SK-N-SH (cell line): ENCODE measurements at regions not wholly inside any gene's neighbourhood (a gene's known extent, or its start where the extent isn't known, plus 50 kb on each side); places are given as distances from the start of the nearest gene placed in this dataset.

ENCODE experiments used
- CTCF ChIA-PET: fragments of 300-600, 350-600 bp; formaldehyde crosslinking; extraction: SDS; loops from one replicate; lab custom pipeline; 2021; lab: Yijun Ruan, JAX
- POLR2A ChIA-PET: fragments of 350-600 bp; sonication (Branson Sonifier 250); formaldehyde crosslinking; extraction: SDS; loops from one replicate; lab custom pipeline; 2020; ENCODE audit warnings: antibody characterized with exemption, inconsistent platforms; lab: Yijun Ruan, JAX
- DNase-seq: peaks from one replicate; pipeline ENCODE4 v3.0.0; 2012
- H2AFZ ChIP-seq: fragments of 200-600 bp; sonication (generic); 2 replicates; pipeline ENCODE4 v1.8.1; 2016; ENCODE audit warnings: antibody characterized with exemption, mild to moderate bottlenecking, low read depth
- H3F3A ChIP-seq: fragments of 200-600 bp; sonication (generic); replicated peaks from 2 replicates; pipeline ENCODE3; 2016; ENCODE audit warnings: antibody characterized with exemption, mild to moderate bottlenecking; ENCODE audit not compliant: insufficient read depth
- H3K27ac ChIP-seq, 2 experiments: fragments of 200-500 bp in 1 of 2; fragments of 200-600 bp in 1 of 2; sonication (Bioruptor generic) in 1 of 2; sonication (generic), shearing (Covaris generic) in 1 of 2; 2 replicates each; pipeline versions ENCODE4 v1.5.1 to v1.6.1; 2014 to 2016; ENCODE audit warnings: low read depth in 2 of 2, inconsistent platforms in 1 of 2, low read length in 1 of 2, mild to moderate bottlenecking in 1 of 2, mixed read lengths in 1 of 2
- H3K27me3 ChIP-seq: fragments of 200-600 bp; sonication (generic), shearing (Covaris generic); 2 replicates; pipeline ENCODE4 v1.6.1; 2016; ENCODE audit warnings: mixed run types; ENCODE audit not compliant: insufficient read depth
- H3K36me3 ChIP-seq, 2 experiments: fragments of 200-500 bp in 1 of 2; fragments of 200-600 bp in 1 of 2; sonication (Bioruptor generic) in 1 of 2; sonication (generic) in 1 of 2; replicated peaks in 1 of 2; 2 replicates each; pipeline versions ENCODE3 to v1.5.1; 2014 to 2016; ENCODE audit warnings: low read length in 1 of 2, mild to moderate bottlenecking in 1 of 2; ENCODE audit not compliant: insufficient read depth in 2 of 2, control insufficient read depth in 1 of 2
- H3K4me1 ChIP-seq, 2 experiments: fragments of 200-500 bp in 1 of 2; fragments of 200-600 bp in 1 of 2; sonication (Bioruptor generic) in 1 of 2; sonication (generic), shearing (Covaris generic) in 1 of 2; 2 replicates each; pipeline versions ENCODE4 v1.5.1 to v1.6.1; 2014 to 2016; ENCODE audit warnings: low read depth in 1 of 2, low read length in 1 of 2, mixed run types in 1 of 2; ENCODE audit not compliant: insufficient read depth in 2 of 2, control insufficient read depth in 1 of 2
- H3K4me2 ChIP-seq: fragments of 200-600 bp; sonication (generic), shearing (Covaris generic); 2 replicates; pipeline ENCODE4 v1.6.1; 2017; ENCODE audit warnings: mixed run types
- H3K4me3 ChIP-seq, 2 experiments: fragments of 200-500 bp in 1 of 2; fragments of 200-600 bp in 1 of 2; sonication (Bioruptor generic) in 1 of 2; sonication (generic), shearing (Covaris generic) in 1 of 2; 2 replicates each; pipeline versions ENCODE4 v1.5.1 to v1.8.1; 2014 to 2016; ENCODE audit warnings: low read depth in 2 of 2, inconsistent platforms in 1 of 2, low read length in 1 of 2, mild to moderate bottlenecking in 1 of 2, mixed read lengths in 1 of 2, moderate library complexity in 1 of 2
- H3K79me2 ChIP-seq: fragments of 200-600 bp; sonication (generic); 2 replicates; pipeline ENCODE4 v1.8.1; 2017; ENCODE audit warnings: mild to moderate bottlenecking; ENCODE audit not compliant: insufficient read depth
- H3K9ac ChIP-seq: fragments of 200-600 bp; sonication (generic); 2 replicates; pipeline ENCODE4 v1.6.1; 2017; ENCODE audit warnings: mixed run types
- H3K9me2 ChIP-seq: fragments of 200-600 bp; sonication (generic); 2 replicates; pipeline ENCODE4 v1.6.1; 2017; ENCODE audit warnings: mixed run types
- H3K9me3 ChIP-seq: fragments of 200-600 bp; sonication (generic); 2 replicates; pipeline ENCODE4 v1.6.1; 2017; ENCODE audit warnings: mixed run types, mild to moderate bottlenecking, moderate library complexity
- H4K20me1 ChIP-seq: fragments of 200-600 bp; sonication (generic); 2 replicates; pipeline ENCODE4 v1.6.1; 2017; ENCODE audit warnings: mild to moderate bottlenecking, mixed run types; ENCODE audit not compliant: insufficient read depth
- CTCF ChIP-seq: fragments of 200-600 bp; sonication (generic); IDR thresholded peaks from 2 replicates; pipeline ENCODE4 v1.6.1; 2017; ENCODE audit warnings: antibody characterized with exemption, mild to moderate bottlenecking, moderate library complexity
- EP300 ChIP-seq, 2 experiments: IDR thresholded peaks; 2 replicates each; pipeline versions ENCODE4 v1.4.0 to v1.6.1; 2012; ENCODE audit warnings: borderline replicate concordance in 1 of 2, low read depth in 1 of 2, low read length in 1 of 2
- GATA2 ChIP-seq: sonication (generic); formaldehyde crosslinking; IDR thresholded peaks from 2 replicates; pipeline ENCODE4 v1.5.0; 2020; ENCODE audit warnings: mild to moderate bottlenecking, missing genetic modification reagents
- IRF3 ChIP-seq: fragments of 150-350 bp; IDR thresholded peaks from 2 replicates; pipeline ENCODE4 v1.6.1; 2016; ENCODE audit warnings: mild to moderate bottlenecking, low read depth, low read length
- MEF2A ChIP-seq: IDR thresholded peaks from 2 replicates; pipeline ENCODE4 v1.4.0; 2012; ENCODE audit warnings: low read depth, borderline replicate concordance
- NFIC ChIP-seq: IDR thresholded peaks from 2 replicates; pipeline ENCODE4 v1.4.0; 2012; ENCODE audit warnings: borderline replicate concordance
- NRF1 ChIP-seq: IDR thresholded peaks from 2 replicates; pipeline ENCODE4 v1.6.1; 2012; ENCODE audit warnings: low read depth, mild to moderate bottlenecking, low read length
- PBX3 ChIP-seq: IDR thresholded peaks from 2 replicates; pipeline ENCODE4; 2012
- RAD21 ChIP-seq: IDR thresholded peaks from 2 replicates; pipeline ENCODE4 v1.6.1; 2012; ENCODE audit warnings: mild to moderate bottlenecking, low read length
- RXRA ChIP-seq: IDR thresholded peaks from 2 replicates; pipeline ENCODE4 v1.4.0; 2012; ENCODE audit warnings: low read depth, mild to moderate bottlenecking, borderline replicate concordance
- SIN3A ChIP-seq: IDR thresholded peaks from 2 replicates; pipeline ENCODE4 v1.6.1; 2012; ENCODE audit warnings: low read depth, mild to moderate bottlenecking, low read length, moderate library complexity, borderline replicate concordance
- TAF1 ChIP-seq: IDR thresholded peaks from 2 replicates; pipeline ENCODE4 v1.6.1; 2012; ENCODE audit warnings: low read depth, mild to moderate bottlenecking, low read length, moderate library complexity, borderline replicate concordance
- TCF12 ChIP-seq: IDR thresholded peaks from 2 replicates; pipeline ENCODE4 v1.4.0; 2012
- TEAD4 ChIP-seq: IDR thresholded peaks from 2 replicates; pipeline ENCODE4 v1.4.0; 2012; ENCODE audit warnings: mild to moderate bottlenecking, borderline replicate concordance; ENCODE audit not compliant: insufficient read depth
- WGBS: methylation state at CpG from one replicate; pipeline ENCODE4 v1.1.6; 2017; ENCODE audit warnings: low lambda C conversion rate; 5-methylcytosine and 5-hydroxymethylcytosine counted together
- TF ChIP-seq, protein P1 (sequence below): IDR thresholded peaks from 2 replicates; pipeline ENCODE4 v1.4.0; 2012; ENCODE audit warnings: low read depth
- TF ChIP-seq, protein P2 (sequence below): IDR thresholded peaks from 2 replicates; pipeline ENCODE4 v1.6.1; 2012; ENCODE audit warnings: mild to moderate bottlenecking, low read depth, low read length, moderate library complexity

- Histone ChIP-seq H3K79me2 (no peaks in the 10 kb centered on the region), H3K36me3 (no peaks in the 10 kb centered on the region), H3K27ac (no peak overlapping the region), H3K9ac (no peak overlapping the region), H2AFZ (no peak overlapping the region), H3K9me2 (no peaks in the 10 kb centered on the region), H3K27me3 (no peaks in the 10 kb centered on the region; the same call in 1 of the 2 replicates), H3K4me1 (no peaks in the 10 kb centered on the region), H3K4me2 (no peak overlapping the region), H3F3A (no peaks in the 10 kb centered on the region), H3K9me3 (no peaks in the 10 kb centered on the region), H3K4me3 (no peak overlapping the region), H4K20me1 (no peaks in the 10 kb centered on the region)
- 13% methylated on average over 8 of the region's 8 CpGs for WGBS
- ChIA-PET POLR2A (no interaction called here), CTCF (interaction anchor here (0.9 to 1.4 kb wide), 3 partner anchors 10 to 21 kb away, joined by 3 to 4 read pairs (median 3); no protein-coding TSS in a partner anchor)
- DNase-seq = no peak
- TF ChIP-seq IRF3 (no peak), TEAD4 (no peak)
Measured at GRCh38 chr5:6810641-6811405, 97.6 kb downstream of the TENT4A start.

GRCh38 chr5:6812091-6812490, 98.9 kb downstream of the TENT4A start:
- H3K4me1 ChIP-seq = no peaks in the 10 kb centered on the region
- 17% methylated on average over 4 of the region's 4 CpGs for WGBS
- H3K9me3 ChIP-seq = no peaks in the 10 kb centered on the region
- no peak overlapping the region for H3K27ac ChIP-seq
- no peak for TF ChIP-seq TCF12
- TF ChIP-seq, protein P1, sequence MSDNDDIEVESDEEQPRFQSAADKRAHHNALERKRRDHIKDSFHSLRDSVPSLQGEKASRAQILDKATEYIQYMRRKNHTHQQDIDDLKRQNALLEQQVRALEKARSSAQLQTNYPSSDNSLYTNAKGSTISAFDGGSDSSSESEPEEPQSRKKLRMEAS = no peak
- no peak for TF ChIP-seq EP300 (IDR thresholded peaks at IDR 0.05; ENCODE audit: borderline replicate concordance in 1 of 2, low read depth in 1 of 2, low read length in 1 of 2)
- no peak for TF ChIP-seq GATA2 (CRISPR knock-in tag)
- no peak for TF ChIP-seq NFIC
- TF ChIP-seq SIN3A = no peak
- TF ChIP-seq RXRA = no peak
- no peak for TF ChIP-seq RAD21
- TF ChIP-seq MEF2A = no peak
- TF ChIP-seq PBX3 = no peak
- no peak for TF ChIP-seq CTCF
- TF ChIP-seq TAF1 = no peak
- TF ChIP-seq, protein P2, sequence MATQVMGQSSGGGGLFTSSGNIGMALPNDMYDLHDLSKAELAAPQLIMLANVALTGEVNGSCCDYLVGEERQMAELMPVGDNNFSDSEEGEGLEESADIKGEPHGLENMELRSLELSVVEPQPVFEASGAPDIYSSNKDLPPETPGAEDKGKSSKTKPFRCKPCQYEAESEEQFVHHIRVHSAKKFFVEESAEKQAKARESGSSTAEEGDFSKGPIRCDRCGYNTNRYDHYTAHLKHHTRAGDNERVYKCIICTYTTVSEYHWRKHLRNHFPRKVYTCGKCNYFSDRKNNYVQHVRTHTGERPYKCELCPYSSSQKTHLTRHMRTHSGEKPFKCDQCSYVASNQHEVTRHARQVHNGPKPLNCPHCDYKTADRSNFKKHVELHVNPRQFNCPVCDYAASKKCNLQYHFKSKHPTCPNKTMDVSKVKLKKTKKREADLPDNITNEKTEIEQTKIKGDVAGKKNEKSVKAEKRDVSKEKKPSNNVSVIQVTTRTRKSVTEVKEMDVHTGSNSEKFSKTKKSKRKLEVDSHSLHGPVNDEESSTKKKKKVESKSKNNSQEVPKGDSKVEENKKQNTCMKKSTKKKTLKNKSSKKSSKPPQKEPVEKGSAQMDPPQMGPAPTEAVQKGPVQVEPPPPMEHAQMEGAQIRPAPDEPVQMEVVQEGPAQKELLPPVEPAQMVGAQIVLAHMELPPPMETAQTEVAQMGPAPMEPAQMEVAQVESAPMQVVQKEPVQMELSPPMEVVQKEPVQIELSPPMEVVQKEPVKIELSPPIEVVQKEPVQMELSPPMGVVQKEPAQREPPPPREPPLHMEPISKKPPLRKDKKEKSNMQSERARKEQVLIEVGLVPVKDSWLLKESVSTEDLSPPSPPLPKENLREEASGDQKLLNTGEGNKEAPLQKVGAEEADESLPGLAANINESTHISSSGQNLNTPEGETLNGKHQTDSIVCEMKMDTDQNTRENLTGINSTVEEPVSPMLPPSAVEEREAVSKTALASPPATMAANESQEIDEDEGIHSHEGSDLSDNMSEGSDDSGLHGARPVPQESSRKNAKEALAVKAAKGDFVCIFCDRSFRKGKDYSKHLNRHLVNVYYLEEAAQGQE = no peak
- no peak for TF ChIP-seq NRF1
- H2AFZ ChIP-seq = no peak overlapping the region
- H3K79me2 ChIP-seq = no peaks in the 10 kb centered on the region
- H3K36me3 ChIP-seq = no peaks in the 10 kb centered on the region
- no peak overlapping the region for H3K4me3 ChIP-seq
- no peaks in the 10 kb centered on the region; the same call in 1 of the 2 replicates for H3K27me3 ChIP-seq
- CTCF ChIA-PET = no interaction called here
- no peak overlapping the region for H3K4me2 ChIP-seq
- no peak for DNase-seq
- no peaks in the 10 kb centered on the region for H3K9me2 ChIP-seq
- no peaks in the 10 kb centered on the region for H3F3A ChIP-seq
- POLR2A ChIA-PET = no interaction called here
- no peak overlapping the region for H3K9ac ChIP-seq
- H4K20me1 ChIP-seq = no peaks in the 10 kb centered on the region
